ENCODE measurements at regions not wholly inside any gene's neighbourhood (a gene's known extent, or its start where the extent isn't known, plus 50 kb on each side); places are given as distances from the start of the nearest gene placed in this dataset.

GRCh38 chr3:157741607-157742006, 238.4 kb upstream of the VEPH1 start:
- TF ChIP-seq CTCF (IDR thresholded peaks at IDR 0.05): no peak
- intact Hi-C loops (cut with DNase I): no loop called here
- ATAC-seq (no peak), DNase-seq (no peak)
- Histone ChIP-seq H3K36me3 (ENCODE audit: insufficient read depth in 1 of 2, low read depth in 1 of 2) (no peaks in the 10 kb centered on the region), H3K9me3 (no peaks in the 10 kb centered on the region), H3K27me3 (ENCODE audit: insufficient read depth in 3 of 3, low read length in 2 of 3) (no peaks in the 10 kb centered on the region), H3K27ac (no peak overlapping the region), H3K4me3 (no peak overlapping the region), H3K4me1 (no peaks in the 10 kb centered on the region)

GRCh38 chr3:157738441-157738840, 235.2 kb upstream of the VEPH1 start:
- Histone ChIP-seq H3K4me3 (no peak overlapping the region), H3K36me3 (ENCODE audit: insufficient read depth in 1 of 2, low read depth in 1 of 2) (no peaks in the 10 kb centered on the region), H3K27ac (no peak overlapping the region), H3K4me1 (no peaks in the 10 kb centered on the region), H3K9me3 (no peaks in the 10 kb centered on the region), H3K27me3 (ENCODE audit: insufficient read depth in 3 of 3, low read length in 2 of 3) (no peaks in the 10 kb centered on the region)
- ATAC-seq (no peak), DNase-seq (no peak)
- intact Hi-C loops (cut with DNase I): no loop called here
- WGBS, 3 donors: 68 to 84% (median 83%) methylated on average over 5 of the region's 5 CpGs
- TF ChIP-seq CTCF (IDR thresholded peaks at IDR 0.05): no peak

GRCh38 chr3:157718800-157719199, 215.6 kb upstream of the VEPH1 start:
- H3K9me3 ChIP-seq: peaks cover 4% of the 10 kb centered on the region
- H3K4me3 ChIP-seq: no peak overlapping the region
- ATAC-seq (no peak), DNase-seq (no peak)
- 48 to 56% (median 54%) methylated on average over 4 of the region's 4 CpGs for WGBS, 3 donors
- H3K4me1 ChIP-seq: no peaks in the 10 kb centered on the region
- no peak for TF ChIP-seq CTCF (IDR thresholded peaks at IDR 0.05)
- intact Hi-C loops (cut with DNase I): no loop called here
- no peak overlapping the region for H3K27ac ChIP-seq
- no peaks in the 10 kb centered on the region for H3K27me3 ChIP-seq (ENCODE audit: insufficient read depth in 3 of 3, low read length in 2 of 3)
- no peaks in the 10 kb centered on the region for H3K36me3 ChIP-seq (ENCODE audit: insufficient read depth in 1 of 2, low read depth in 1 of 2)

- no peak for TF ChIP-seq CTCF (IDR thresholded peaks at IDR 0.05)
- Histone ChIP-seq H3K27me3 (ENCODE audit: insufficient read depth in 3 of 3, low read length in 2 of 3) (no peaks in the 10 kb centered on the region), H3K4me1 (no peaks in the 10 kb centered on the region), H3K4me3 (no peak overlapping the region), H3K9me3 (no peaks in the 10 kb centered on the region), H3K36me3 (ENCODE audit: insufficient read depth in 1 of 2, low read depth in 1 of 2) (no peaks in the 10 kb centered on the region), H3K27ac (no peak overlapping the region)
- intact Hi-C loops (cut with DNase I): no loop called here
- ATAC-seq (no peak), DNase-seq (no peak)
These were observed 209.9 kb upstream of the VEPH1 start for GRCh38 chr3:157713101-157713500.

- Histone ChIP-seq H3K4me3 (no peak overlapping the region), H3K36me3 (ENCODE audit: insufficient read depth in 1 of 2, low read depth in 1 of 2) (no peaks in the 10 kb centered on the region), H3K27ac (no peak overlapping the region), H3K27me3 (ENCODE audit: insufficient read depth in 3 of 3, low read length in 2 of 3) (no peaks in the 10 kb centered on the region), H3K4me1 (no peaks in the 10 kb centered on the region), H3K9me3 (no peaks in the 10 kb centered on the region)
- no peak for DNase-seq
- ATAC-seq: no peak
- no peak for TF ChIP-seq CTCF (IDR thresholded peaks at IDR 0.05)
- 64 to 65% (median 65%) methylated on average over 2 of the region's 2 CpGs for WGBS, 3 donors
- intact Hi-C loops (cut with DNase I): no loop called here
These were observed 202.0 kb upstream of the VEPH1 start for GRCh38 chr3:157705258-157705657.

Data from psoas muscle (tissue), 7 donors.